Chondrocyte (in vitro differentiated cells): ENCODE measurements at regions not wholly inside any gene's neighbourhood (a gene's known extent, or its start where the extent isn't known, plus 50 kb on each side); places are given as distances from the start of the nearest gene placed in this dataset.
"Not testable (repeated sequence)": the region's sequence is repeated elsewhere in the genome, so short reads cannot be mapped to it uniquely, and the experiment has no call there.

ENCODE experiments used
- DNase-seq: peaks from one replicate; pipeline ENCODE4 v3.0.0; 2021; ENCODE audit warnings: mixed read lengths, low spot score
- H3K27ac Mint-ChIP-seq: one replicate; pipeline ENCODE4 v1.8.0; 2021; ENCODE audit warnings: mild to moderate bottlenecking, moderate library complexity, mixed read lengths; ENCODE audit not compliant: unreplicated experiment
- H3K27me3 Mint-ChIP-seq: 2 replicates; pipeline ENCODE4 v1.8.0; 2021; ENCODE audit warnings: low read depth, mixed read lengths
- H3K36me3 Mint-ChIP-seq: 2 replicates; pipeline ENCODE4 v1.8.0; 2021; ENCODE audit warnings: low read depth, mixed read lengths
- H3K4me1 Mint-ChIP-seq: 2 replicates; pipeline ENCODE4 v1.8.0; 2021; ENCODE audit warnings: low read depth, mild to moderate bottlenecking, mixed read lengths
- H3K4me3 Mint-ChIP-seq: one replicate; pipeline ENCODE4 v1.8.0; 2021; ENCODE audit warnings: mild to moderate bottlenecking, moderate library complexity, mixed read lengths; ENCODE audit not compliant: unreplicated experiment
- H3K9me3 Mint-ChIP-seq: 2 replicates; pipeline ENCODE4 v1.8.0; 2021; ENCODE audit warnings: low read depth, mixed read lengths
- CTCF ChIP-seq: fragments of 200-600 bp; sonication (generic); IDR thresholded peaks from 2 replicates; pipeline ENCODE4 v1.5.0; 2021; ENCODE audit warnings: antibody characterized with exemption, mild to moderate bottlenecking, moderate library complexity

- no peak overlapping the region for H3K4me3 Mint-ChIP-seq
- H3K27me3 Mint-ChIP-seq = no peaks in the 10 kb centered on the region
- peaks cover 2% of the 10 kb centered on the region for H3K9me3 Mint-ChIP-seq
- H3K27ac Mint-ChIP-seq = no peak overlapping the region
- H3K36me3 Mint-ChIP-seq = no peaks in the 10 kb centered on the region
- no peak for TF ChIP-seq CTCF
- no peaks in the 10 kb centered on the region for H3K4me1 Mint-ChIP-seq
- no peak for DNase-seq
Measured at GRCh38 chr4:28449085-28449484, 1588.4 kb downstream of the STIM2 start.

- Mint-ChIP-seq H3K27ac (no peak overlapping the region), H3K27me3 (no peaks in the 10 kb centered on the region), H3K4me3 (no peak overlapping the region), H3K9me3 (peaks cover 10% of the 10 kb centered on the region), H3K4me1 (no peaks in the 10 kb centered on the region), H3K36me3 (no peaks in the 10 kb centered on the region)
- no peak for DNase-seq
- no peak for TF ChIP-seq CTCF
Measured at GRCh38 chr4:28451346-28451745, 1590.7 kb downstream of the STIM2 start.

- H3K36me3 Mint-ChIP-seq = no peaks in the 10 kb centered on the region
- peak; percentile 30 for TF ChIP-seq CTCF
- no peaks in the 10 kb centered on the region for H3K27me3 Mint-ChIP-seq
- no peak overlapping the region for H3K4me3 Mint-ChIP-seq
- no peak for DNase-seq
- no peaks in the 10 kb centered on the region for H3K9me3 Mint-ChIP-seq
- H3K4me1 Mint-ChIP-seq = no peaks in the 10 kb centered on the region
- H3K27ac Mint-ChIP-seq = no peak overlapping the region
Measured at GRCh38 chr4:28462766-28463700, 1602.4 kb downstream of the STIM2 start.

GRCh38 chr4:28464823-28465222 is 1604.2 kb downstream of the STIM2 start:
- no peaks in the 10 kb centered on the region for H3K36me3 Mint-ChIP-seq
- H3K27ac Mint-ChIP-seq = no peak overlapping the region
- no peak for TF ChIP-seq CTCF
- DNase-seq = no peak
- H3K9me3 Mint-ChIP-seq = no peaks in the 10 kb centered on the region
- no peaks in the 10 kb centered on the region for H3K27me3 Mint-ChIP-seq
- H3K4me3 Mint-ChIP-seq = no peak overlapping the region
- H3K4me1 Mint-ChIP-seq = peaks cover 2% of the 10 kb centered on the region

- DNase-seq, H3K4me1 Mint-ChIP-seq, H3K4me3 Mint-ChIP-seq, H3K36me3 Mint-ChIP-seq, H3K9me3 Mint-ChIP-seq, H3K27ac Mint-ChIP-seq, H3K27me3 Mint-ChIP-seq: not testable (repeated sequence)
Measured at GRCh38 chr4:28466886-28467285, 1606.2 kb downstream of the STIM2 start.

GRCh38 chr4:28469387-28469786 is 1608.7 kb downstream of the STIM2 start:
- H3K4me1 Mint-ChIP-seq = peaks cover 3% of the 10 kb centered on the region
- no peaks in the 10 kb centered on the region for H3K27me3 Mint-ChIP-seq
- H3K9me3 Mint-ChIP-seq = no peaks in the 10 kb centered on the region
- H3K36me3 Mint-ChIP-seq = no peaks in the 10 kb centered on the region
- H3K4me3 Mint-ChIP-seq = no peak overlapping the region
- no peak for TF ChIP-seq CTCF
- DNase-seq = no peak
- no peak overlapping the region for H3K27ac Mint-ChIP-seq
